ENCODE measurements at regions not wholly inside any gene's neighbourhood (a gene's known extent, or its start where the extent isn't known, plus 50 kb on each side); places are given as distances from the start of the nearest gene placed in this dataset.

DNA sequence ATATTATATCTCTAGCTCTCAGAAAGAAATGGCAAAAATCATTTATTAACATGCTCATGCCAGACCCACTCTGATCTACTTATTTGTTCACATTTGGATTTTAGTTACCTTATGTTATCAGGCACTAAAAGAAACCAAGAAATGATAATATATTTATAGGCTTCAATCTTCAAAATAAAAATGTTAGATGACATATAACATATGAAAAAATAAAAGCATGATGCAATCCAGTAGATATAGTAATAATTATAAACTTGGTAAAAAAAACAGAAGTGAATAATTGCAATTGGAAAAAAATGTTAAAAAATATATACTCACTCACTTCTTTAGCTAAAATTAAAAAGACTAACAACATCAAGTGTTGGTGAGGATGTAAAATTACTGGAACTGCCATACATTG, 248.3 kb upstream of the VRK2 start:
- no peak for TF ChIP-seq CTCF (IDR thresholded peaks at IDR 0.05; ENCODE audit: unreplicated experiment)
- no peak for DNase-seq (ENCODE audit: low spot score)
- Mint-ChIP-seq H3K27ac (ENCODE audit: unreplicated experiment) (no peak overlapping the region), H3K36me3 (ENCODE audit: low read depth, unreplicated experiment) (no peaks in the 10 kb centered on the region), H3K27me3 (ENCODE audit: unreplicated experiment) (no peaks in the 10 kb centered on the region), H3K9me3 (ENCODE audit: unreplicated experiment) (no peaks in the 10 kb centered on the region), H3K4me1 (ENCODE audit: unreplicated experiment) (no peaks in the 10 kb centered on the region), H3K4me3 (ENCODE audit: unreplicated experiment) (no peak overlapping the region)

GRCh38 chr2:57802243-57802642, 244.4 kb upstream of the VRK2 start:
- Mint-ChIP-seq H3K9me3 (ENCODE audit: unreplicated experiment) (no peaks in the 10 kb centered on the region), H3K4me3 (ENCODE audit: unreplicated experiment) (no peak overlapping the region), H3K27me3 (ENCODE audit: unreplicated experiment) (no peaks in the 10 kb centered on the region), H3K27ac (ENCODE audit: unreplicated experiment) (no peak overlapping the region), H3K36me3 (ENCODE audit: low read depth, unreplicated experiment) (no peaks in the 10 kb centered on the region), H3K4me1 (ENCODE audit: unreplicated experiment) (no peaks in the 10 kb centered on the region)
- TF ChIP-seq CTCF (IDR thresholded peaks at IDR 0.05; ENCODE audit: unreplicated experiment): no peak
- no peak for DNase-seq (ENCODE audit: low spot score)

DNA sequence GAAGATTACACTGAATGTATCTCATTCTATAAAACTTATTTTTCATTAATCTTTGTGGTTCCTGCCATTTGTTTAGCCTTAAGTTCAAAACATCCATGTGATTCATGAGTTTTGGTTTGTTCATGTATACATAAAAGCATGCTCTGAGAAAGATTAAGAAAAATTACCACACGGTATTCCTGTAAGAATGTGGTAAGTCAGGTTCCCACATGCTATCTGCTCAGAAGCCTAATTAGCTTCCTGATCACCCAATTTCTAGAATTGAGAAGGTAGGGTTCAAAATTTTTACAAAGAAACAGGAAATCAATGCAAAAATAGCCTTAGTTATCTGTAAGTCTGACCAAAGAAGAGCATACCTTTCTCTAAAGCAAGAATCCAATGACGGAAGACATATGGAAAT, 241.6 kb upstream of the VRK2 start:
- Mint-ChIP-seq H3K27me3 (ENCODE audit: unreplicated experiment) (no peaks in the 10 kb centered on the region), H3K27ac (ENCODE audit: unreplicated experiment) (no peak overlapping the region), H3K4me3 (ENCODE audit: unreplicated experiment) (no peak overlapping the region), H3K4me1 (ENCODE audit: unreplicated experiment) (no peaks in the 10 kb centered on the region), H3K9me3 (ENCODE audit: unreplicated experiment) (no peaks in the 10 kb centered on the region), H3K36me3 (ENCODE audit: low read depth, unreplicated experiment) (no peaks in the 10 kb centered on the region)
- no peak for TF ChIP-seq CTCF (IDR thresholded peaks at IDR 0.05; ENCODE audit: unreplicated experiment)
- DNase-seq (ENCODE audit: low spot score): no peak

- H3K27me3 Mint-ChIP-seq (ENCODE audit: unreplicated experiment): no peaks in the 10 kb centered on the region
- no peaks in the 10 kb centered on the region for H3K4me1 Mint-ChIP-seq (ENCODE audit: unreplicated experiment)
- H3K36me3 Mint-ChIP-seq (ENCODE audit: low read depth, unreplicated experiment): no peaks in the 10 kb centered on the region
- no peaks in the 10 kb centered on the region for H3K9me3 Mint-ChIP-seq (ENCODE audit: unreplicated experiment)
- H3K4me3 Mint-ChIP-seq (ENCODE audit: unreplicated experiment): no peak overlapping the region
- no peak for DNase-seq (ENCODE audit: low spot score)
- TF ChIP-seq CTCF (IDR thresholded peaks at IDR 0.05; ENCODE audit: unreplicated experiment): no peak
- no peak overlapping the region for H3K27ac Mint-ChIP-seq (ENCODE audit: unreplicated experiment)
These were observed 240.1 kb upstream of the VRK2 start for GRCh38 chr2:57806449-57806968.

GRCh38 chr2:57809230-57809629, 237.4 kb upstream of the VRK2 start:
- no peak overlapping the region for H3K27ac Mint-ChIP-seq (ENCODE audit: unreplicated experiment)
- no peaks in the 10 kb centered on the region for H3K27me3 Mint-ChIP-seq (ENCODE audit: unreplicated experiment)
- TF ChIP-seq CTCF (IDR thresholded peaks at IDR 0.05; ENCODE audit: unreplicated experiment): no peak
- no peaks in the 10 kb centered on the region for H3K36me3 Mint-ChIP-seq (ENCODE audit: low read depth, unreplicated experiment)
- H3K4me1 Mint-ChIP-seq (ENCODE audit: unreplicated experiment): no peaks in the 10 kb centered on the region
- H3K9me3 Mint-ChIP-seq (ENCODE audit: unreplicated experiment): no peaks in the 10 kb centered on the region
- DNase-seq (ENCODE audit: low spot score): no peak
- no peak overlapping the region for H3K4me3 Mint-ChIP-seq (ENCODE audit: unreplicated experiment)
